ENCODE measurements at regions not wholly inside any gene's neighbourhood (a gene's known extent, or its start where the extent isn't known, plus 50 kb on each side); places are given as distances from the start of the nearest gene placed in this dataset.

- no peak for DNase-seq
Measured at GRCh38 chr4:130563185-130563888, 1467.4 kb downstream of the C4orf33 start.

GRCh38 chr4:130563889-130564418, 1468.0 kb downstream of the C4orf33 start:
- DNase-seq: no peak

- DNase-seq: no peak
Measured at GRCh38 chr4:130568746-130569145, 1472.8 kb downstream of the C4orf33 start.

GRCh38 chr4:130573742-130574141, 1477.8 kb downstream of the C4orf33 start:
- DNase-seq: no peak

- DNase-seq: no peak
Measured at GRCh38 chr4:130574215-130574614, 1478.3 kb downstream of the C4orf33 start.

- DNase-seq: no peak
Measured at GRCh38 chr4:130576218-130576617, 1480.3 kb downstream of the C4orf33 start.

- DNase-seq: no peak
Measured at GRCh38 chr4:130591091-130591490, 1495.1 kb downstream of the C4orf33 start.

GRCh38 chr4:130600706-130601105, 1504.8 kb downstream of the C4orf33 start:
- no peak for DNase-seq

- DNase-seq: no peak
Measured at GRCh38 chr4:130603043-130603442, 1507.1 kb downstream of the C4orf33 start.

GRCh38 chr4:130608121-130608520, 1512.2 kb downstream of the C4orf33 start:
- no peak for DNase-seq

GRCh38 chr4:130628531-130628930, 1532.6 kb downstream of the C4orf33 start:
- no peak for DNase-seq

GRCh38 chr4:130632731-130633604, 1537.0 kb downstream of the C4orf33 start:
- DNase-seq: no peak

GRCh38 chr4:130636486-130636885, 1540.5 kb downstream of the C4orf33 start:
- no peak for DNase-seq

GRCh38 chr4:130640592-130640991, 1544.6 kb downstream of the C4orf33 start:
- DNase-seq: peak; percentile 28

GRCh38 chr4:130646886-130647285, 1550.9 kb downstream of the C4orf33 start:
- DNase-seq: no peak

- no peak for DNase-seq
Measured at GRCh38 chr4:130648570-130648969, 1552.6 kb downstream of the C4orf33 start.

- no peak for DNase-seq
Measured at GRCh38 chr4:130653842-130654241, 1557.9 kb downstream of the C4orf33 start.

- DNase-seq: no peak
Measured at GRCh38 chr4:130659320-130659719, 1563.4 kb downstream of the C4orf33 start.

- DNase-seq: no peak
Measured at GRCh38 chr4:130668859-130669258, 1572.9 kb downstream of the C4orf33 start.

GRCh38 chr4:130675266-130675665, 1579.3 kb downstream of the C4orf33 start:
- no peak for DNase-seq

GRCh38 chr4:130689181-130689580, 1593.2 kb downstream of the C4orf33 start:
- no peak for DNase-seq

- DNase-seq: no peak
Measured at GRCh38 chr4:130698251-130698650, 1602.3 kb downstream of the C4orf33 start.

GRCh38 chr4:130699004-130699403, 1603.1 kb downstream of the C4orf33 start:
- no peak for DNase-seq
